ENCODE measurements at regions not wholly inside any gene's neighbourhood (a gene's known extent, or its start where the extent isn't known, plus 50 kb on each side); places are given as distances from the start of the nearest gene placed in this dataset.

- no peak overlapping the region for H3K27ac ChIP-seq (ENCODE audit: insufficient read length, low read depth, low read length)
- no peak overlapping the region for H3K9ac ChIP-seq (ENCODE audit: extremely low read depth, insufficient read length, low read length)
- no peak overlapping the region for H2BK120ac ChIP-seq (ENCODE audit: low read depth, low read length, poor library complexity, severe bottlenecking)
- no peaks in the 10 kb centered on the region for H3K27me3 Mint-ChIP-seq (ENCODE audit: low read depth)
- H3K23ac ChIP-seq (ENCODE audit: insufficient read length, low read depth, low read length) = no peak overlapping the region
- no CpG with 5 or more reads among the region's 2 CpGs for WGBS (ENCODE audit: extremely low coverage, insufficient read length, low lambda C conversion rate)
- H4K5ac ChIP-seq (ENCODE audit: insufficient read length, low read depth, low read length) = no peak overlapping the region
- H3K36me3 Mint-ChIP-seq (ENCODE audit: insufficient read depth in 1 of 3, low read depth in 3 of 3) = no peaks in the 10 kb centered on the region; a peak in 1 of 7 replicates
- TF ChIP-seq CTCF (conservative IDR thresholded peaks at IDR 0.05) = no peak
- no peaks in the 10 kb centered on the region for H3K79me2 ChIP-seq (ENCODE audit: insufficient read depth, low read length)
- no peak overlapping the region for H2BK5ac ChIP-seq (ENCODE audit: insufficient read length, low read length)
- peaks cover 4 to 7% of the 10 kb centered on the region in 2 experiments; a peak in 1 of 4 replicates for H3K4me1 Mint-ChIP-seq
- no peaks in the 10 kb centered on the region for H3K4me1 ChIP-seq (ENCODE audit: insufficient read depth, low read length)
- no peak overlapping the region for H3K18ac ChIP-seq (ENCODE audit: insufficient read length, low read depth, low read length)
- no peak overlapping the region for H3K4me2 ChIP-seq (ENCODE audit: insufficient read depth, insufficient read length, low read length)
- no peak overlapping the region for H2BK15ac ChIP-seq (ENCODE audit: low read depth, low read length)
- no peak overlapping the region for H2AK5ac ChIP-seq (ENCODE audit: insufficient read length, low read length)
- H3K4ac ChIP-seq (ENCODE audit: low read depth, low read length) = no peak overlapping the region
- H3K56ac ChIP-seq (ENCODE audit: insufficient read length, low read depth, low read length) = no peak overlapping the region
- no peak overlapping the region for H3K14ac ChIP-seq (ENCODE audit: insufficient read depth, low read length)
- no peaks in the 10 kb centered on the region for H3K27me3 ChIP-seq (ENCODE audit: insufficient read depth, low read length)
- no peak overlapping the region for H3K4me3 Mint-ChIP-seq
- no peak overlapping the region for H3T11ph ChIP-seq (ENCODE audit: low read length)
- no peak overlapping the region for H2BK20ac ChIP-seq (ENCODE audit: low read depth, low read length, poor library complexity, severe bottlenecking)
- no peak overlapping the region for H4K8ac ChIP-seq (replicated peaks; ENCODE audit: insufficient read length, low read depth, low read length)
- no peak overlapping the region for H2BK12ac ChIP-seq (ENCODE audit: insufficient read length, low read depth, low read length)
- H4K20me1 ChIP-seq (ENCODE audit: control insufficient read depth, insufficient read depth, insufficient read length) = no peaks in the 10 kb centered on the region
- H3K23me2 ChIP-seq (ENCODE audit: insufficient read length, low read depth, low read length, poor library complexity, severe bottlenecking) = no peaks in the 10 kb centered on the region
- no peak for DNase-seq
- no peaks in the 10 kb centered on the region for H3K9me3 ChIP-seq (ENCODE audit: control insufficient read depth, low read depth, low read length)
- H2AFZ ChIP-seq (ENCODE audit: low read length) = no peak overlapping the region
- H3K79me1 ChIP-seq (ENCODE audit: insufficient read depth, low read depth, low read length, poor library complexity, severe bottlenecking) = no peaks in the 10 kb centered on the region
- H3K9me3 Mint-ChIP-seq = peaks cover 0 to 2% of the 10 kb centered on the region in 2 experiments; a peak in 1 of 5 replicates
- no peak overlapping the region for H4K91ac ChIP-seq (ENCODE audit: insufficient read length, low read depth, low read length)
- no peak overlapping the region for H3K27ac Mint-ChIP-seq
Observed at GRCh38 chr2:103327386-103327785, 565.6 kb downstream of the TMEM182 start.
